Fibroblast of the aortic adventitia (primary cell): ENCODE measurements at regions not wholly inside any gene's neighbourhood (a gene's known extent, or its start where the extent isn't known, plus 50 kb on each side); places are given as distances from the start of the nearest gene placed in this dataset.

Experiments
- DNase-seq: peaks from one replicate; pipeline ENCODE4 v3.0.0-alpha.2; 2010; ENCODE audit warnings: low read depth
- H3K4me3 ChIP-seq: 2 replicates; pipeline ENCODE4 v1.5.1; 2011; ENCODE audit warnings: low read depth, mild to moderate bottlenecking, control low read depth, low read length, moderate library complexity
- TF ChIP-seq, protein P1 (sequence below): IDR thresholded peaks from 2 replicates; pipeline ENCODE4 v1.5.1; 2011; ENCODE audit warnings: mild to moderate bottlenecking, low read length, control low read depth, inconsistent platforms; ENCODE audit not compliant: insufficient read depth

DNA sequence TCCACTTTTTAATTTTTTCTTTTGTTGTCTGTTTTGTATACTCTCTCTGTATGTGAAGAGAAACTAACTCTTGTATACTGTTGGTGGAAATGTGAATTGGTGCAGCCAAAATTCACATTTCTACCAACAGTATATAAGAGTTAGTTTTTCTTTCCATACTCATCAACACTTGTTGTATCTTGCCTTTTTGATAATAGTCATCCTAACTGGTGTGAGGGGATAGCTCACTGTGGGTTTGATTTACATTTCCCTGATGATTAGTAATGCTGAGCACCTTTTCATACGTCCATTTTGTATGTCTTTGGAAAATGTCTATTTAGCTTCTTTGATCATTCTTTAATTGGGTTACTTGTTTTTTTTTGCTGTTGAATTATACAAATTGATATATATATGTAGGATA is 375.5 kb upstream of the IGFBP3 start:
- no peak overlapping the region for H3K4me3 ChIP-seq
- TF ChIP-seq, protein P1, sequence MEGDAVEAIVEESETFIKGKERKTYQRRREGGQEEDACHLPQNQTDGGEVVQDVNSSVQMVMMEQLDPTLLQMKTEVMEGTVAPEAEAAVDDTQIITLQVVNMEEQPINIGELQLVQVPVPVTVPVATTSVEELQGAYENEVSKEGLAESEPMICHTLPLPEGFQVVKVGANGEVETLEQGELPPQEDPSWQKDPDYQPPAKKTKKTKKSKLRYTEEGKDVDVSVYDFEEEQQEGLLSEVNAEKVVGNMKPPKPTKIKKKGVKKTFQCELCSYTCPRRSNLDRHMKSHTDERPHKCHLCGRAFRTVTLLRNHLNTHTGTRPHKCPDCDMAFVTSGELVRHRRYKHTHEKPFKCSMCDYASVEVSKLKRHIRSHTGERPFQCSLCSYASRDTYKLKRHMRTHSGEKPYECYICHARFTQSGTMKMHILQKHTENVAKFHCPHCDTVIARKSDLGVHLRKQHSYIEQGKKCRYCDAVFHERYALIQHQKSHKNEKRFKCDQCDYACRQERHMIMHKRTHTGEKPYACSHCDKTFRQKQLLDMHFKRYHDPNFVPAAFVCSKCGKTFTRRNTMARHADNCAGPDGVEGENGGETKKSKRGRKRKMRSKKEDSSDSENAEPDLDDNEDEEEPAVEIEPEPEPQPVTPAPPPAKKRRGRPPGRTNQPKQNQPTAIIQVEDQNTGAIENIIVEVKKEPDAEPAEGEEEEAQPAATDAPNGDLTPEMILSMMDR: no peak
- DNase-seq: no peak

DNA sequence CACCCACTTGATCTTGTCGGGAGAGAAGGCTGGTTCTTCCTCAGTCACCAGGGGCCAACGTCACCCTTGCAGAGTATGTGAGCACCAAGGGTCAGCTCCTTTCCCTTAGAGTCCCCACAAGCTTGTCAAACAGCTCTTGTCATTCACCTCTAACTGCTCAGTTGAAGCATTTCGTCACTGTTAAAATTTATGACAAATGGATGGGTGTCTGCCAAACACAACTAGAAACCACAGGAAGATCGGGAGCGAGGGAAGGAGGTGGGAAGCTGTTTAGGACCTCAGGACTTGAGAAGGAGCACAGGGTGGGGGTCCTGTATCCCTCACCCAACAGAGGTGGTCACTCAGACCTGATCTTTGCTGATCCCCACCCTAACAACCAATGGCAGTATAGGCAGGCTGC is 373.3 kb upstream of the IGFBP3 start:
- DNase-seq: no peak
- H3K4me3 ChIP-seq: no peak overlapping the region
- TF ChIP-seq, protein P1: no peak

DNA sequence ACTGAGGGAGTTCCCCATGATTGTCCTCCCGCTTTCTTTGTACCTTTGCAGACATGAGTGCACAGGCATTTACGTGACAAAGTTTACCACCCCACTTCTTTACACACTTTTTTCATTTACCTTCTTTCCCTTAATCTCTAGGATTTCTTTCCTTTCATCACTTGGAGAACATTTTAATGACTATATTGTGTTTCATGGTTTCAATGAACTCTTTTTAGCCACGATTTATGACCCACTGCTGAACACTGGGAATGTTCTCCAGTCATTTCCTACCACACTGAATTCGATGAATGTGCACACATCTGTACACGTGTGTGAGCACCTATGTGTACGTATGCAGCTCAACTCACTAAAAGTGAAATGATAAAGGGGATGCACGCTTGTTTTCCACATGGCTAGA is 371.7 kb upstream of the IGFBP3 start:
- no peak overlapping the region for H3K4me3 ChIP-seq
- no peak for DNase-seq
- TF ChIP-seq, protein P1: no peak

DNA sequence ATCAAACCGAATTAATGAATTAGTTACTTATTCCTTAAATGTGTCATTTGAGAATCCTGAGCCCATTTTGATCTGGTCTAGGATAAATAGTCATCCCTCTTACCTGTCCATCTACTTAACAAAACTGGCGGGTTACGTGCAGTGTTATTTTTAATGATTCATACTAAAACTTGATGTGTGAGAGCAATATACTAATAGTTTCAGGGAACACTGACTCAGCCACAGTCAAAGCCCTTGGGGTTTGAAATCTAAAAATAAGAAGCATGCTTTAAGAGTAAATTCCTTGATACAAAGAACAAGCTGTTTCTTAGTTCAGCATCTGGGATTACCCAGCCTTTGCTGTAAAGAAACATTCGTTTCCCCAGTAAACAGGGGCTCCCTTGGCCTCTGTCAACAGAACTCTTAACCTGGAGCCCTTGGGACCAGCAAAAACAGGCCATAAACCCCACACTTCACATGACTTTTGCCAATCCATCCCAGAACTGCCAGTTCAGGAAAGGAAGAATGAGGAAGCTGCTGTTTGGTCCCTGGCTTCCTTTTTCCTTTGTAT is 370.6 kb upstream of the IGFBP3 start:
- peak; percentile 88 for DNase-seq
- H3K4me3 ChIP-seq: no peak overlapping the region
- TF ChIP-seq, protein P1: no peak

DNA sequence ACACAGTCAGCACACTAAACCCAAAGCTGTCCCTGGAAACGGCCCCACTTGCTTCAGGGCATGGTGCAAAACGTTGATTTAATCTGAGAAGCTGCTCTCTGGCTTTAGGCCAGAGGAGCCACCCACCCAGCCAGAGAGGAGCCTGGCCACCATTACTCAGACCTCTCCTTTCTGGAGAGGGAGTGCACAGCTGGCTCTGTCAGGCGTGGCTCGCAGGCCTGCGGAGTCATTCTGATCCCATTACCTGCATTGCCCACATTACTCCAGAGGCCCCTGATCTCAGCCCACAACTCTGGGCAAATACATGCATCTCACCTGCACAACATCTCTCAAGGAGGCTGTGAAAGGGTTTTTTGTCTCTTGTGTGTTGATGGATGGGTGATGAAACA is 370.0 kb upstream of the IGFBP3 start:
- no peak overlapping the region for H3K4me3 ChIP-seq
- peak; percentile 53 for DNase-seq
- TF ChIP-seq, protein P1: no peak

DNA sequence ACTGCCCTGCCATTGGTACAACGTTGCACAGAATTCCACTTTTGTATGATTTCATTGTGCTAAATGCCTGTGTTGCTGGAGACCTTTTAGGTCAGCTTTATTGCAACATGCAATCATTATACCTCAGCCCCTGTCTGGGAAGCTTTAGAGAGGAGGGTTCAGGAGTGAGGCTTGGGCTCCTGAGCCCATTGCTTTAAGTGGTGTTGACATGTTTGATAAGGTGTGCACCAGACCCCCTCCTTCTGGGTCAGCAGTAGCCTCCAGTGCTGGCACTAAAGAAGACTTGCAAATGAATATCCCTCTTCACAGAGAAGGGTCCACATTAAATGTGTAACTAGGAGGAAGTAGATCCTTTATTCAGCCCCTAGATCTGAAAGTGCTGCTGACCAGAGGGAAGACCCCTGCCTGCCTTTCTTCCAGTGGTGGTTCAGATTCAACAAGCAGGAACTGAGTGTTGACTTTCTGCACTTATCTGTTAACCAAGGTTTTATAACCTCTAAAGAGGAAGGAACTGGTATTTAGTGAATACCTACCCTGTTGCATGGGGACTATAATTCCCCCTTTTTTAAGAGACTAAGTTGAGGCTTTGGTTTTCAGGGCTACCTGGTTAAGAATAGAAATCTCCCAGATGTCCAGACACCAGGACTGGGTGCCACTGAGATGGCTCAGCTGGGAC is 369.4 kb upstream of the IGFBP3 start:
- H3K4me3 ChIP-seq: no peak overlapping the region
- no peak for DNase-seq
- TF ChIP-seq, protein P1: no peak

DNA sequence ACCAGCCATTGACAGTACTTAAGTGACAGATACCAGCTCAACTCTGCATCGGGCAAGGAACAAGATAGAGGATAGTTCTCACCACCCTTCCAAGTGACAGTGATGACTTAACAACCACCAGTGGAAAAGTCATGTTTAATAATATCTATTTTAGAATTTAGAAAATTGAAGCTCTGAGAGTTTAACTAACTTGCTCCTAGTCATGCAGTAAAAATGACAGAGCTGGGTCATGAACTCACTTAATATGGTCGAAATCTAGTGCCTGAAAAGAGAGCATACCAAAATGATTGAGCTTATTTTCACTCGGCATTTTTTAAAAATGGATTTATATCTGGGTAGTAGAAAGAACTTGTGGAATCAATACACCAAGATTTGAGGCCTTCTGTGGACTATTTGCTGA is 367.8 kb upstream of the IGFBP3 start:
- TF ChIP-seq, protein P1: no peak
- no peak overlapping the region for H3K4me3 ChIP-seq
- DNase-seq: no peak
